D721Med (cell line): ENCODE measurements at regions not wholly inside any gene's neighbourhood (a gene's known extent, or its start where the extent isn't known, plus 50 kb on each side); places are given as distances from the start of the nearest gene placed in this dataset.

Experiments used
- DNase-seq: peaks from one replicate; pipeline ENCODE4 v3.0.0; 2011; ENCODE audit warnings: low spot score; ENCODE audit not compliant: insufficient read length
- FAIRE-seq: peaks from 2 replicates; lab custom pipeline; 2011; peaks lifted over from hg19 to GRCh38; lab: Jason Lieb, UNC
- CTCF ChIP-seq: IDR thresholded peaks from 2 replicates; pipeline ENCODE4 v1.5.1; 2012; ENCODE audit warnings: mild to moderate bottlenecking, control low read depth; ENCODE audit not compliant: insufficient read depth; ENCODE audit errors: missing control alignments

- no peak for DNase-seq
- no peak for FAIRE-seq
- TF ChIP-seq CTCF: no peak
These were observed 231.3 kb upstream of the PDE10A start for GRCh38 chr6:165894171-165894825.

DNA sequence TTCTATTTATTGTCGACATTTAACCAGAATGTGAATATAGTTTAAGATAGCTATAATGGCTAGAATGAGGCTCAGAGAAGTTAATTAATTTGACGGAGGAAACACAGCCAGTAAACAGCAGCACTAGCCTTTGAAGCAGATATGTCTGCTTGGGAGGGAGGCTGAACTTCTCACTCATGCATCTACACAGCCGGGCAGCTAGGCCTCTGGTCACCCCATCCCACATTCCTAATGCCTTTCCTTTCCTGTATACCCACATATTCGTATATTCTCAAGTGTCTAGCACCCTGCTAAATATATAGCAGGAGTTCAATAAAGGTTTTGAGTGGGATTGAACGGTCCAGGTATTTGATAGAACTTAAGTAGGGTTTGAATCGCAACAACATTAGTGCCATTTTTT lies 230.4 kb upstream of the PDE10A start:
- no peak for DNase-seq
- TF ChIP-seq CTCF: no peak
- no peak for FAIRE-seq

GRCh38 chr6:165891320-165891719 lies 228.3 kb upstream of the PDE10A start:
- no peak for FAIRE-seq
- no peak for DNase-seq
- no peak for TF ChIP-seq CTCF

DNA sequence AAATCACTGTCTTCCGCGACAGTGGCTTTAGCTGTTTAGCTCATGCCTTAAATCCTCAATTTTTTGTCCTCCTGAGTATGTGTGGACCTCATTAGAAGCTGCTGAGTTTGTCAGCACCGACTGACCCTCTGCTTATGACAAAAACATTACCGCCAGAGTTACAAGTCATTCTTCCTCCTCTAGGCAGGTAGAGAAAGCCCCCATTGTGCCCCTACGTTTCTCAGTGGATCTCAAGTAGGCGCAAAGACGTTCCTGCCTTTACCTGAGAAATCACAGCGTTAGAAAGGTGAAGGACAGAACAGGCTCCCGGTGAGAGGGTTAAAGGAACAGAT lies 227.3 kb upstream of the PDE10A start:
- no peak for TF ChIP-seq CTCF
- FAIRE-seq: no peak
- no peak for DNase-seq

DNA sequence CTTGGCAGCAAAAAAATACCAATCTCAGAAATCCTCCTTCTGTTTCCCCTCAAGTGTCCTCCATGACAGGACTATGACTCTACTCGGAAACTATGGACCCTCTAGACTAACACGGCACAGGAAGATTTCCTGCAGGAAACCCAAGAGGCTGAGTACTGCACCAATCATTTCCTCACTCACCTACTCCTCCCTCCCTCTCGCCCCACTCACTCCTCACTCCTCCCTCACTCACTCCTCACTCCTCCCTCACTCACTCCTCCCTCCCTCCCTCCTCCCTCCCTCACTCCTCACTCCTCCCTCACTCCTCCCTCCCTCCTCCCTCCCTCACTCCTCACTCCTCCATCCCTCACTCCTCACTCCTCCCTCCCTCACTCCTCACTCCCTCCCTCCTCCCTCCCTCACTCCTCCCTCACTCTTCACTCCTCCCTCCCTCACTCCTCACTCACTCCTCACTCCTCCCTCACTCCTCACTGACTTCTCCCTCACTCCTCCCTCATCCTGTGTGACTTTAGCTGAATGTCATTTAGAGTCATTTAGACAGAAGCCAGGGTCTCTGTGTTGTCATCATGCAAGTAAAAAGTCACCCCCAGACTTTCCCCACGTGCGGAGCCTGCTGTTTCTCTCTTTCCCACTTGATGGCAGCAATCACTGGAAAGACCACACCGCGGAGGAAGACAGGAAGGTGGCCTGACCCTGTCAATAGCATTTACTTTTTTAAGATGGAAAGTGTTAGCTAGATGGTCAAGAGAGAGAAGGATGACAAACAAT lies 226.8 kb upstream of the PDE10A start:
- peak; percentile 46 for TF ChIP-seq CTCF
- FAIRE-seq (no peak), DNase-seq (no peak)

DNA sequence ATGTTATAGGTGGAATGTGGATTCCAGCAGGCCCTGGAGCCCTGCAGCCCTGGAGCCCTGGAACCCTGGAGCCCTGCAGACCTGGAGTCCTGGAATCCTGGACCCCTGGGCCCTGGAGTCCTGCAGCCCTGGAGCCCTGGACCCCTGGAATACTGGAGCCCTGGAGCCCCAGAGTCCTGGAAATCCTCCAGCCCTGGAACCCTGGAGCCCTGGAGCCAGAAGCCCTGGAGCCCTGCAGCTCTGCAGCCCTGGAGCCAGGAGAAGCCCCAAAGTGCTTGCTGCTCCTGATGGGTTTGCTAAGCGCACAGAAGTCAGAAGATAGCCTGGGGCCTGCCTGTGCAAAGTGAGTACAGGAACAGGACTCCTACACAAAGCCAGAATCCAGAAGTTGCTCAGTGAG lies 223.1 kb upstream of the PDE10A start:
- TF ChIP-seq CTCF: no peak
- FAIRE-seq (no peak), DNase-seq (no peak)
